Smooth muscle cell (in vitro differentiated cells): ENCODE measurements at regions not wholly inside any gene's neighbourhood (a gene's known extent, or its start where the extent isn't known, plus 50 kb on each side); places are given as distances from the start of the nearest gene placed in this dataset.

Experiments
- DNase-seq: peaks from one replicate; lab custom pipeline; 2025; ENCODE audit not compliant: unreplicated experiment; lab: John Stamatoyannopoulos, UW
- H2AFZ ChIP-seq: fragments of 200-600 bp; sonication (generic); 2 replicates; pipeline ENCODE4 v1.6.0; 2016; ENCODE audit warnings: antibody characterized with exemption, low read depth, mild to moderate bottlenecking
- H3F3A ChIP-seq: fragments of 200-600 bp; sonication (generic); 2 replicates; pipeline ENCODE4 v1.6.0; 2017; ENCODE audit warnings: antibody characterized with exemption, low read depth
- H3K27ac ChIP-seq: fragments of 200-600 bp; sonication (generic); 2 replicates; pipeline ENCODE4 v1.5.1; 2016; ENCODE audit warnings: low read depth, mild to moderate bottlenecking
- H3K27me3 ChIP-seq: fragments of 200-600 bp; sonication (generic); 2 replicates; pipeline ENCODE4 v1.6.1; 2016; ENCODE audit warnings: low read depth, mild to moderate bottlenecking
- H3K36me3 ChIP-seq: fragments of 200-600 bp; sonication (generic); 2 replicates; pipeline ENCODE4 v1.5.1; 2016; ENCODE audit warnings: low read depth
- H3K4me1 ChIP-seq: fragments of 200-600 bp; sonication (generic); 2 replicates; pipeline ENCODE4 v1.5.1; 2016; ENCODE audit warnings: low read depth
- H3K4me2 ChIP-seq: fragments of 200-600 bp; sonication (generic); 2 replicates; pipeline ENCODE4 v1.6.0; 2016; ENCODE audit warnings: mild to moderate bottlenecking
- H3K4me3 ChIP-seq: fragments of 200-600 bp; sonication (generic); 2 replicates; pipeline ENCODE4 v1.5.1; 2016; ENCODE audit warnings: mild to moderate bottlenecking
- H3K79me2 ChIP-seq: fragments of 200-600 bp; sonication (generic); 2 replicates; pipeline ENCODE4 v1.6.0; 2016; ENCODE audit warnings: low read depth, mild to moderate bottlenecking
- H3K9ac ChIP-seq: fragments of 200-600 bp; sonication (generic); 2 replicates; pipeline ENCODE4 v1.6.0; 2016; ENCODE audit warnings: low read depth
- H3K9me3 ChIP-seq: fragments of 200-600 bp; sonication (generic); replicated peaks from 2 replicates; pipeline ENCODE4 v1.5.1; 2016; ENCODE audit warnings: low read depth
- H4K20me1 ChIP-seq: fragments of 200-600 bp; sonication (generic); 2 replicates; pipeline ENCODE4 v1.6.0; 2016; ENCODE audit warnings: low read depth
- WGBS: methylation state at CpG from one replicate; pipeline ENCODE4 v1.1.7; 2016; ENCODE audit warnings: low lambda C conversion rate; 5-methylcytosine and 5-hydroxymethylcytosine counted together
- TF ChIP-seq, protein P1 (sequence below): fragments of 200-600 bp; sonication (generic); IDR thresholded peaks from 2 replicates; pipeline ENCODE4 v1.5.1; 2017; ENCODE audit warnings: borderline replicate concordance, mild to moderate bottlenecking, antibody characterized with exemption; ENCODE audit not compliant: insufficient read depth, poor library complexity, severe bottlenecking

DNA sequence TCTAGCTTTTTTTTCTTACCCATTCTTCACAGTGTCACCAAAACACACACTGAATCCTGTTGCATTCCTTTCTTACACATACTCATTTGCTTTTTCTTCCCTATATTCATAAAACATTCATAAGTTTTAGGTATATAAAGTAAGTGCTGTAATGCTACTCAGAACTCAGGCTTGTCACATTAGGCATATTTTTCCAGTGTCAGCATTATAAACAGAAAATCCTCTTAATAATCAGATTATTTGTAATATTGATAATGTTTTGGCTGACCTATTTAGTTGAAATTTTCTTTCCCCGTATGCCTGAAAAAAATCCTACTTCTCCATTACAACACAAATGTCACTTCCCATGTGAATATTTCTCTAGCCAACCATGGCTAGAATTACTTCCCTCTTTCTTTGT, 743.0 kb upstream of the NUDT12 start:
- H2AFZ ChIP-seq = no peak overlapping the region
- no peak overlapping the region for H3K27ac ChIP-seq
- H4K20me1 ChIP-seq = no peaks in the 10 kb centered on the region
- H3K9ac ChIP-seq = no peak overlapping the region
- 94% methylated on average over 1 of the region's 1 CpG for WGBS
- TF ChIP-seq, protein P1, sequence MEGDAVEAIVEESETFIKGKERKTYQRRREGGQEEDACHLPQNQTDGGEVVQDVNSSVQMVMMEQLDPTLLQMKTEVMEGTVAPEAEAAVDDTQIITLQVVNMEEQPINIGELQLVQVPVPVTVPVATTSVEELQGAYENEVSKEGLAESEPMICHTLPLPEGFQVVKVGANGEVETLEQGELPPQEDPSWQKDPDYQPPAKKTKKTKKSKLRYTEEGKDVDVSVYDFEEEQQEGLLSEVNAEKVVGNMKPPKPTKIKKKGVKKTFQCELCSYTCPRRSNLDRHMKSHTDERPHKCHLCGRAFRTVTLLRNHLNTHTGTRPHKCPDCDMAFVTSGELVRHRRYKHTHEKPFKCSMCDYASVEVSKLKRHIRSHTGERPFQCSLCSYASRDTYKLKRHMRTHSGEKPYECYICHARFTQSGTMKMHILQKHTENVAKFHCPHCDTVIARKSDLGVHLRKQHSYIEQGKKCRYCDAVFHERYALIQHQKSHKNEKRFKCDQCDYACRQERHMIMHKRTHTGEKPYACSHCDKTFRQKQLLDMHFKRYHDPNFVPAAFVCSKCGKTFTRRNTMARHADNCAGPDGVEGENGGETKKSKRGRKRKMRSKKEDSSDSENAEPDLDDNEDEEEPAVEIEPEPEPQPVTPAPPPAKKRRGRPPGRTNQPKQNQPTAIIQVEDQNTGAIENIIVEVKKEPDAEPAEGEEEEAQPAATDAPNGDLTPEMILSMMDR = no peak
- no peaks in the 10 kb centered on the region for H3K4me1 ChIP-seq
- H3K4me3 ChIP-seq = no peak overlapping the region
- no peaks in the 10 kb centered on the region for H3K79me2 ChIP-seq
- no peaks in the 10 kb centered on the region for H3K36me3 ChIP-seq
- no peaks in the 10 kb centered on the region for H3K9me3 ChIP-seq
- H3K4me2 ChIP-seq = no peak overlapping the region
- no peaks in the 10 kb centered on the region for H3F3A ChIP-seq
- no peaks in the 10 kb centered on the region for H3K27me3 ChIP-seq
- DNase-seq = no peak

DNA sequence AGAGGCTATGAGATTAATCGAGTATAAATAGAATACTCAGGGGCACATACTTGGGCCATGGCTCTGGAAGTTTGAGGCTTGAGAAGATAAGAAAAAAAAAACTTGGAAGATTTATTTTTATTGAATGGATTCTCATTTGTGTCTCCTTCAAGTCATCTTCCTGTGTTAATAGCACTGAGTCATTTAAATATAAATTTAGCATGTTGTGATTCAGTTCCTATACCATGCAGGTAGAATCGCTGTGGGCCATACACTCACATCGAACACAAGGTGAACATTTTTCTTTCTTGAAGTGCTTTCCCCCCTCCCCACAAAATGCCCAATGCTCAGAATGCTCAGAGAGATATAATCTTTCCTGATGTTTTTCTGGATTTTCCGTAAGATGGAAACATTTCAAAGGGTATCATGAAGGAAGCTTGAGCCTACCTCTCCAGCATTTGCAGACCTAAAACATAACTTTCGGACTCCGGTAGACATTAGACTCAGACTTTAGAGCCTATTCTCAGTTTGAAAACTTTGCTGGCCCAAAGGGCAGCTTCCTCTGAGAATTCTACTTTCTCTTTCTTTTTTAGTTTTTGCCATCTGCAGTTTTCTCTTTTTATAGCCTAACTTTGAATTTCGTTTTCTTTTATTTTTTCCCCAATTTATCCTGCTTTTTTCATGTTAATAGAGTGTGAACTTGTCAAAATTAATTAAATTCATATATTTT, 737.6 kb upstream of the NUDT12 start:
- TF ChIP-seq, protein P1 = no peak
- Histone ChIP-seq H3K36me3 (no peaks in the 10 kb centered on the region), H4K20me1 (no peaks in the 10 kb centered on the region), H3K4me3 (no peak overlapping the region), H3K4me1 (no peaks in the 10 kb centered on the region), H3F3A (no peaks in the 10 kb centered on the region), H3K9me3 (no peaks in the 10 kb centered on the region), H3K4me2 (no peak overlapping the region), H3K79me2 (no peaks in the 10 kb centered on the region), H2AFZ (no peak overlapping the region), H3K9ac (no peak overlapping the region), H3K27me3 (no peaks in the 10 kb centered on the region), H3K27ac (no peak overlapping the region)
- 91% methylated on average over 7 of the region's 7 CpGs for WGBS
- no peak for DNase-seq

DNA sequence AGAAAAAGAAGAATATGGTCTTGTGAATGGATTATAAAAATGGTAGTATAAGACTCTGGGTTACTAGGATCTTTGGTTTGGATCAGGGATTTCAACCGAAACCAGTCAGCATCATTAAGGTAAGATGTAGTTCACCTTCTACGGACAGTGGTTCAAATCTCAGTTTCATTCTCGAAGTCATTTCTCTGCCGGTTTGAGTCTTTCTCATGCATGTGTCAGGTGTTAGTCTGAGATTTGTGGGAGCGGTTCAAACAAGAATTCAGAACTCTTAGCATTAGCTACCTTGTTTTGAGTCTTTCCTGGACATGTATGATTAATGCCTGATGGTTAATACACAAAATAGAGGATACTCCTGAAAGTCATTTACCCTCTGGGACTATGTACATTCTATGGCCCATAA, 735.9 kb upstream of the NUDT12 start:
- no peaks in the 10 kb centered on the region for H3K36me3 ChIP-seq
- TF ChIP-seq, protein P1 = no peak
- 96% methylated on average over 5 of the region's 5 CpGs for WGBS
- H3K9me3 ChIP-seq = no peaks in the 10 kb centered on the region
- H4K20me1 ChIP-seq = no peaks in the 10 kb centered on the region
- H3K79me2 ChIP-seq = no peaks in the 10 kb centered on the region
- no peaks in the 10 kb centered on the region for H3F3A ChIP-seq
- no peaks in the 10 kb centered on the region for H3K4me1 ChIP-seq
- H3K4me3 ChIP-seq = no peak overlapping the region
- H3K9ac ChIP-seq = no peak overlapping the region
- H3K27me3 ChIP-seq = no peaks in the 10 kb centered on the region
- no peak overlapping the region for H2AFZ ChIP-seq
- DNase-seq = no peak
- no peak overlapping the region for H3K27ac ChIP-seq
- no peak overlapping the region for H3K4me2 ChIP-seq

DNA sequence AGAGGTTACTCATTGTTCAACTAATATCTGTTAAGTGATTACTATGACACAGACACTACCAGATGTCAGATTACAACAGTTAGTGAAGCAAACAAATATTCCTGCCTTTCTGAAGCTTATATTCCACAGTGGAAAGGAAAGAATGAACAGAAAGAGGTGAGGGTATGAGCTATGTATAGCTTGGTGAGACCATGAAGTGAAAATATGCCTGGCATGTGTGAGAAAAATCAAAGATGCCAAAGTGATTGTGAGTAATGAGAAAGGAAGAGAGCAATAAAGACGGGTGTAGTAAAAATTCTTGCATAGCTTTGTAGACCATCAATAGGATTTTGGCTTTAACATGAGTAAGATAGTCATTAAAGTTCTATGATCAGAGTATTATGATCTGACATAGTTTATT, 734.5 kb upstream of the NUDT12 start:
- H3K4me3 ChIP-seq = no peak overlapping the region

More for the DNA sequence above, 734.5 kb upstream of the NUDT12 start:
- Histone ChIP-seq H3K4me1 (no peaks in the 10 kb centered on the region), H3K79me2 (no peaks in the 10 kb centered on the region), H4K20me1 (no peaks in the 10 kb centered on the region), H3K27ac (peak overlapping the region; percentile 21), H3K36me3 (no peaks in the 10 kb centered on the region), H3K27me3 (no peaks in the 10 kb centered on the region), H3K9ac (no peak overlapping the region), H2AFZ (no peak overlapping the region), H3F3A (no peaks in the 10 kb centered on the region), H3K9me3 (no peaks in the 10 kb centered on the region), H3K4me2 (peak overlapping the region; percentile 7)
- 14% methylated on average over 1 of the region's 1 CpG for WGBS
- no peak for DNase-seq
- TF ChIP-seq, protein P1 = no peak
